MM.1S (cell line): ENCODE measurements at regions not wholly inside any gene's neighbourhood (a gene's known extent, or its start where the extent isn't known, plus 50 kb on each side); places are given as distances from the start of the nearest gene placed in this dataset.

Experiments
- DNase-seq: peaks from one replicate; pipeline ENCODE4 v3.0.0-alpha.2; 2015
- H2AFZ ChIP-seq: fragments of 300-600 bp; sonication (generic); 2 replicates; pipeline ENCODE4 v1.6.0; 2016; ENCODE audit warnings: antibody characterized with exemption, low read length
- H3F3A ChIP-seq: fragments of 300-600 bp; sonication (generic); 2 replicates; pipeline ENCODE4 v1.6.1; 2016; ENCODE audit warnings: mild to moderate bottlenecking, antibody characterized with exemption, low read length, moderate library complexity, mixed read lengths; ENCODE audit not compliant: insufficient read depth
- H3K27ac ChIP-seq: fragments of 300-600 bp; sonication (generic); 2 replicates; pipeline ENCODE4 v1.5.1; 2016; ENCODE audit warnings: mild to moderate bottlenecking, low read length
- H3K27me3 ChIP-seq: fragments of 300-600 bp; sonication (generic); replicated peaks from 2 replicates; pipeline ENCODE4 v1.6.0; 2016; ENCODE audit warnings: low read length; ENCODE audit not compliant: insufficient read depth
- H3K36me3 ChIP-seq: fragments of 300-600 bp; sonication (generic); replicated peaks from 2 replicates; pipeline ENCODE4 v1.6.1; 2016; ENCODE audit warnings: mild to moderate bottlenecking, low read length, mixed read lengths; ENCODE audit not compliant: insufficient read depth
- H3K4me1 ChIP-seq: fragments of 300-600 bp; sonication (generic); 2 replicates; pipeline ENCODE4 v1.6.1; 2016; ENCODE audit warnings: low read length, mixed read lengths
- H3K4me2 ChIP-seq: fragments of 300-600 bp; sonication (generic); 2 replicates; pipeline ENCODE4 v1.6.0; 2016; ENCODE audit warnings: low read depth, low read length
- H3K4me3 ChIP-seq: fragments of 300-600 bp; sonication (generic); 2 replicates; pipeline ENCODE4 v1.5.1; 2016; ENCODE audit warnings: low read length, mixed read lengths
- H3K79me2 ChIP-seq: fragments of 300-600 bp; sonication (generic); 2 replicates; pipeline ENCODE4 v1.6.1; 2016; ENCODE audit warnings: mixed run types, low read length, mixed read lengths
- H3K9ac ChIP-seq: fragments of 300-600 bp; sonication (generic); 2 replicates; pipeline ENCODE4 v1.6.1; 2016; ENCODE audit warnings: low read length, mixed read lengths
- H3K9me2 ChIP-seq: fragments of 300-600 bp; sonication (generic); replicated peaks from 2 replicates; pipeline ENCODE4 v1.6.1; 2016; ENCODE audit warnings: mild to moderate bottlenecking, low read length, mixed read lengths; ENCODE audit not compliant: insufficient read depth
- H3K9me3 ChIP-seq: fragments of 300-600 bp; sonication (generic); replicated peaks from 2 replicates; pipeline ENCODE4 v1.6.1; 2016; ENCODE audit warnings: mild to moderate bottlenecking, low read length, mixed read lengths; ENCODE audit not compliant: insufficient read depth
- H4K20me1 ChIP-seq: fragments of 300-600 bp; sonication (generic); 2 replicates; pipeline ENCODE4 v1.6.1; 2016; ENCODE audit warnings: mild to moderate bottlenecking, low read length, moderate library complexity, mixed read lengths; ENCODE audit not compliant: insufficient read depth
- EZH2 ChIP-seq: fragments of 300-600 bp; sonication (generic); optimal IDR thresholded peaks from 2 replicates; pipeline ENCODE3; 2017; ENCODE audit warnings: low read depth, mild to moderate bottlenecking, antibody characterized with exemption, low read length, mixed read lengths
- EZH2phosphoT487 ChIP-seq: fragments of 300-600 bp; sonication (generic); IDR thresholded peaks from 2 replicates; pipeline ENCODE4 v1.6.1; 2018; ENCODE audit warnings: antibody characterized with exemption, low read length
- TF ChIP-seq, protein P1 (sequence below): fragments of 300-600 bp; sonication (generic); IDR thresholded peaks from 2 replicates; pipeline ENCODE4 v1.5.1; 2016; ENCODE audit warnings: antibody characterized with exemption, low read length, mixed read lengths

DNA sequence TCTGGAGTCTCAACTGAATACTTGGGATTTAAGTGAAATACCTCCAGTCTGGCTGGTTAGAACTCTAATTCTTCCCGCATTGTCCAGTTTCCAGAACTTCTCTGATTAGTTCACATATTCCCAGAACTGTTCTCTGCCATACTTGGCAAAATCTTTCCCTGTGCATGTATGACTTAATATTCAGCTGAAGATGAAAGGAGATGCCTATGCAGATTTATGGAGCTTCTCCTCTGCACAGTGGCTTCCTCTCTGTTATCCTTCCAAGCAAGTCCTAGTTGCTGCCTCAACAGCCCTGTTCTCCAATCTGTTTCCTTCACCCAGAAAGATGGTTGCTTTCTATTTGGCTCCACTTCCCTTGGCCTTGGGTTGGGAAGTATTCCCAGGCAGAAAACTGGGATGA is 155.4 kb upstream of the GATA6 start:
- Histone ChIP-seq H4K20me1 (no peaks in the 10 kb centered on the region), H3K36me3 (no peaks in the 10 kb centered on the region), H2AFZ (no peak overlapping the region), H3K4me1 (no peaks in the 10 kb centered on the region), H3K27me3 (no peaks in the 10 kb centered on the region), H3K9me2 (no peaks in the 10 kb centered on the region), H3F3A (no peaks in the 10 kb centered on the region), H3K9me3 (no peaks in the 10 kb centered on the region), H3K79me2 (no peaks in the 10 kb centered on the region), H3K27ac (no peak overlapping the region), H3K9ac (no peak overlapping the region), H3K4me3 (no peak overlapping the region), H3K4me2 (no peak overlapping the region)
- no peak for TF ChIP-seq EZH2
- no peak for TF ChIP-seq EZH2phosphoT487
- TF ChIP-seq, protein P1, sequence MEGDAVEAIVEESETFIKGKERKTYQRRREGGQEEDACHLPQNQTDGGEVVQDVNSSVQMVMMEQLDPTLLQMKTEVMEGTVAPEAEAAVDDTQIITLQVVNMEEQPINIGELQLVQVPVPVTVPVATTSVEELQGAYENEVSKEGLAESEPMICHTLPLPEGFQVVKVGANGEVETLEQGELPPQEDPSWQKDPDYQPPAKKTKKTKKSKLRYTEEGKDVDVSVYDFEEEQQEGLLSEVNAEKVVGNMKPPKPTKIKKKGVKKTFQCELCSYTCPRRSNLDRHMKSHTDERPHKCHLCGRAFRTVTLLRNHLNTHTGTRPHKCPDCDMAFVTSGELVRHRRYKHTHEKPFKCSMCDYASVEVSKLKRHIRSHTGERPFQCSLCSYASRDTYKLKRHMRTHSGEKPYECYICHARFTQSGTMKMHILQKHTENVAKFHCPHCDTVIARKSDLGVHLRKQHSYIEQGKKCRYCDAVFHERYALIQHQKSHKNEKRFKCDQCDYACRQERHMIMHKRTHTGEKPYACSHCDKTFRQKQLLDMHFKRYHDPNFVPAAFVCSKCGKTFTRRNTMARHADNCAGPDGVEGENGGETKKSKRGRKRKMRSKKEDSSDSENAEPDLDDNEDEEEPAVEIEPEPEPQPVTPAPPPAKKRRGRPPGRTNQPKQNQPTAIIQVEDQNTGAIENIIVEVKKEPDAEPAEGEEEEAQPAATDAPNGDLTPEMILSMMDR = no peak
- DNase-seq = no peak

GRCh38 chr18:22015156-22015555 is 154.2 kb upstream of the GATA6 start:
- no peaks in the 10 kb centered on the region for H3K27me3 ChIP-seq
- TF ChIP-seq EZH2 = no peak
- TF ChIP-seq, protein P1 = no peak
- no peak for TF ChIP-seq EZH2phosphoT487
- H3K4me2 ChIP-seq = no peak overlapping the region
- H3K27ac ChIP-seq = no peak overlapping the region
- H3K79me2 ChIP-seq = no peaks in the 10 kb centered on the region
- no peaks in the 10 kb centered on the region for H4K20me1 ChIP-seq
- H3F3A ChIP-seq = no peaks in the 10 kb centered on the region
- H2AFZ ChIP-seq = no peak overlapping the region
- H3K9ac ChIP-seq = no peak overlapping the region
- H3K36me3 ChIP-seq = no peaks in the 10 kb centered on the region
- no peaks in the 10 kb centered on the region for H3K9me2 ChIP-seq
- DNase-seq = no peak
- H3K4me3 ChIP-seq = no peak overlapping the region
- H3K4me1 ChIP-seq = no peaks in the 10 kb centered on the region
- no peaks in the 10 kb centered on the region for H3K9me3 ChIP-seq

GRCh38 chr18:22018366-22018765 is 151.0 kb upstream of the GATA6 start:
- no peak for TF ChIP-seq EZH2
- TF ChIP-seq, protein P1 = no peak
- TF ChIP-seq EZH2phosphoT487 = no peak
- H3K4me1 ChIP-seq = no peaks in the 10 kb centered on the region
- H3K27ac ChIP-seq = no peak overlapping the region

More at GRCh38 chr18:22018366-22018765, 151.0 kb upstream of the GATA6 start:
- H3K36me3 ChIP-seq = no peaks in the 10 kb centered on the region
- H3F3A ChIP-seq = no peaks in the 10 kb centered on the region
- no peak overlapping the region for H2AFZ ChIP-seq
- no peak overlapping the region for H3K4me2 ChIP-seq
- H4K20me1 ChIP-seq = no peaks in the 10 kb centered on the region
- no peak overlapping the region for H3K9ac ChIP-seq
- no peaks in the 10 kb centered on the region for H3K9me3 ChIP-seq
- H3K27me3 ChIP-seq = no peaks in the 10 kb centered on the region
- H3K9me2 ChIP-seq = no peaks in the 10 kb centered on the region
- DNase-seq = no peak
- H3K79me2 ChIP-seq = no peaks in the 10 kb centered on the region
- no peak overlapping the region for H3K4me3 ChIP-seq
